CD14-positive monocyte (primary cell): ENCODE measurements at regions not wholly inside any gene's neighbourhood (a gene's known extent, or its start where the extent isn't known, plus 50 kb on each side); places are given as distances from the start of the nearest gene placed in this dataset.

ENCODE experiments used
- DNase-seq, 3 donors: peaks; one replicate each; pipeline ENCODE4 v3.0.0-alpha.2; 2011 to 2022
- H2AFZ ChIP-seq: 2 replicates; pipeline ENCODE4 v1.6.0; 2012; ENCODE audit warnings: mild to moderate bottlenecking, low read depth, low read length, inconsistent platforms; ENCODE audit not compliant: insufficient read depth, poor library complexity, severe bottlenecking
- H3K27ac ChIP-seq, 2 donors: 1 replicate in 1 of 2; 2 replicates in 1 of 2; pipeline ENCODE4 v1.5.1; 2012 to 2013; ENCODE audit warnings: low read length in 2 of 2, control low read depth in 1 of 2, inconsistent platforms in 1 of 2, low read depth in 1 of 2, mild to moderate bottlenecking in 1 of 2
- H3K27me3 ChIP-seq, 2 donors: one replicate each; pipeline versions ENCODE4 v1.6.0 to v1.6.1; 2011 to 2013; ENCODE audit warnings: low read length in 2 of 2; ENCODE audit not compliant: control insufficient read depth in 2 of 2, insufficient read depth in 2 of 2
- H3K36me3 ChIP-seq, 2 donors: replicated peaks in 1 of 2; 1 replicate in 1 of 2; 2 replicates in 1 of 2; pipeline versions ENCODE4 v1.5.1 to v1.6.1; 2012 to 2013; ENCODE audit warnings: low read length in 2 of 2, control low read depth in 1 of 2, inconsistent platforms in 1 of 2, mild to moderate bottlenecking in 1 of 2; ENCODE audit not compliant: insufficient read depth in 2 of 2, control insufficient read depth in 1 of 2
- H3K4me1 ChIP-seq, 2 donors: 1 replicate in 1 of 2; 2 replicates in 1 of 2; pipeline versions ENCODE4 v1.5.1 to v1.6.1; 2012 to 2013; ENCODE audit warnings: low read length in 2 of 2, control low read depth in 1 of 2, inconsistent platforms in 1 of 2, mild to moderate bottlenecking in 1 of 2, moderate library complexity in 1 of 2; ENCODE audit not compliant: insufficient read depth in 2 of 2, control insufficient read depth in 1 of 2
- H3K4me2 ChIP-seq: replicated peaks from 2 replicates; pipeline ENCODE3; 2012; ENCODE audit warnings: low read length, moderate library complexity, mild to moderate bottlenecking; ENCODE audit not compliant: poor library complexity, severe bottlenecking; ENCODE audit errors: extremely low read depth
- H3K4me3 ChIP-seq, 3 experiments: fragments of 200-600 bp in 1 of 3; sonication (generic) in 1 of 3; replicated peaks in 1 of 3; 1 replicate in 2 of 3; 2 replicates in 1 of 3; pipeline ENCODE4 v1.5.1; 2011 to 2013; ENCODE audit warnings: low read length in 3 of 3, mild to moderate bottlenecking in 3 of 3, control low read depth in 2 of 3, low read depth in 2 of 3, inconsistent platforms in 1 of 3, moderate library complexity in 1 of 3
- H3K79me2 ChIP-seq: 2 replicates; pipeline ENCODE4 v1.6.0; 2012; ENCODE audit warnings: mild to moderate bottlenecking, control low read depth, inconsistent platforms, low read length, moderate library complexity; ENCODE audit not compliant: insufficient read depth
- H3K9ac ChIP-seq: 2 replicates; pipeline ENCODE4 v1.6.0; 2017; ENCODE audit warnings: low read length, mild to moderate bottlenecking; ENCODE audit not compliant: insufficient read depth, poor library complexity, severe bottlenecking
- H3K9me3 ChIP-seq, 2 donors: replicated peaks in 1 of 2; 1 replicate in 1 of 2; 2 replicates in 1 of 2; pipeline versions ENCODE4 v1.5.1 to v1.6.1; 2012 to 2013; ENCODE audit warnings: low read length in 2 of 2, control low read depth in 1 of 2; ENCODE audit not compliant: control insufficient read depth in 1 of 2, insufficient read depth in 1 of 2
- H4K20me1 ChIP-seq: 2 replicates; pipeline ENCODE4 v1.6.0; 2012; ENCODE audit warnings: mild to moderate bottlenecking, low read length, control low read depth, moderate library complexity; ENCODE audit not compliant: insufficient read depth
- H3K27ac Mint-ChIP-seq, 7 donors: one replicate each; pipeline ENCODE4 v1.8.0; 2020; ENCODE audit warnings: mild to moderate bottlenecking in 7 of 7, mixed read lengths in 7 of 7, moderate library complexity in 6 of 7, inconsistent platforms in 2 of 7
- H3K27me3 Mint-ChIP-seq, 3 donors: one replicate each; pipeline ENCODE4 v1.8.0; 2021 to 2022; ENCODE audit warnings: low read depth in 3 of 3, mild to moderate bottlenecking in 3 of 3, mixed read lengths in 3 of 3, moderate library complexity in 3 of 3, inconsistent platforms in 1 of 3
- H3K36me3 Mint-ChIP-seq, 2 donors: one replicate each; pipeline ENCODE4 v1.8.0; 2020; ENCODE audit warnings: mixed read lengths in 2 of 2, inconsistent platforms in 1 of 2, mild to moderate bottlenecking in 1 of 2
- H3K4me1 Mint-ChIP-seq: one replicate; pipeline ENCODE4 v1.8.0; 2020; ENCODE audit warnings: mild to moderate bottlenecking, mixed read lengths
- H3K4me3 Mint-ChIP-seq, 2 donors: one replicate each; pipeline ENCODE4 v1.8.0; 2020; ENCODE audit warnings: mild to moderate bottlenecking in 2 of 2, mixed read lengths in 2 of 2, moderate library complexity in 1 of 2
- H3K9me3 Mint-ChIP-seq, 7 donors: one replicate each; pipeline ENCODE4 v1.8.0; 2020 to 2022; ENCODE audit warnings: mixed read lengths in 7 of 7, mild to moderate bottlenecking in 6 of 7, moderate library complexity in 6 of 7, inconsistent platforms in 2 of 7
- CTCF ChIP-seq: fragments of 200-600 bp; IDR thresholded peaks from one replicate; pipeline ENCODE4 v1.8.0; 2022; ENCODE audit warnings: antibody characterized with exemption, mild to moderate bottlenecking
- WGBS: methylation state at CpG from one replicate; pipeline ENCODE4 v1.1.5; 2013; ENCODE audit warnings: missing lambda C conversion rate; ENCODE audit not compliant: insufficient coverage; 5-methylcytosine and 5-hydroxymethylcytosine counted together
- intact Hi-C, 2 donors: fragments of 100-400 bp; cut with micrococcal nuclease; formaldehyde crosslinking; loops; one replicate each; pipeline versions ENCODE4 v1.15.0 to v1.15.1; 2023

GRCh38 chr1:83102630-83103071 lies 896.3 kb downstream of the TTLL7 start:
- Histone ChIP-seq H3K79me2 (no peaks in the 10 kb centered on the region), H4K20me1 (no peaks in the 10 kb centered on the region), H3K27me3 (no peaks in the 10 kb centered on the region), H3K9ac (no peak overlapping the region), H3K4me2 (no peak overlapping the region), H3K27ac (no peak overlapping the region), H3K4me3 (no peak overlapping the region), H3K36me3 (no peaks in the 10 kb centered on the region), H3K4me1 (no peaks in the 10 kb centered on the region), H2AFZ (no peak overlapping the region), H3K9me3 (peaks cover 0 to 4% of the 10 kb centered on the region in 2 donors)
- no peak for DNase-seq
- no CpG with 5 or more reads among the region's 2 CpGs for WGBS
- no peaks in the 10 kb centered on the region for H3K4me1 Mint-ChIP-seq
- no peaks in the 10 kb centered on the region for H3K36me3 Mint-ChIP-seq
- H3K9me3 Mint-ChIP-seq: peaks cover 0 to 7% (median 4%) of the 10 kb centered on the region in 7 donors
- TF ChIP-seq CTCF: no peak
- intact Hi-C loops: no loop called here
- no peaks in the 10 kb centered on the region for H3K27me3 Mint-ChIP-seq
- H3K27ac Mint-ChIP-seq: no peak overlapping the region
- H3K4me3 Mint-ChIP-seq: no peak overlapping the region

GRCh38 chr1:83101406-83101805 lies 897.5 kb downstream of the TTLL7 start:
- intact Hi-C loops: no loop called here
- Histone ChIP-seq H3K4me3 (no peak overlapping the region), H3K4me1 (no peaks in the 10 kb centered on the region), H3K36me3 (no peaks in the 10 kb centered on the region), H3K27ac (no peak overlapping the region), H3K27me3 (no peaks in the 10 kb centered on the region), H3K9ac (no peak overlapping the region), H3K9me3 (peaks cover 0 to under 1% of the 10 kb centered on the region in 2 donors), H2AFZ (no peak overlapping the region), H4K20me1 (no peaks in the 10 kb centered on the region), H3K79me2 (no peaks in the 10 kb centered on the region), H3K4me2 (no peak overlapping the region)
- no peaks in the 10 kb centered on the region for H3K36me3 Mint-ChIP-seq
- peaks cover 0 to 6% (median 2%) of the 10 kb centered on the region in 7 donors for H3K9me3 Mint-ChIP-seq
- H3K4me1 Mint-ChIP-seq: no peaks in the 10 kb centered on the region
- no peak overlapping the region for H3K27ac Mint-ChIP-seq
- DNase-seq: no peak
- no peak for TF ChIP-seq CTCF
- H3K27me3 Mint-ChIP-seq: no peaks in the 10 kb centered on the region
- WGBS: 83% methylated on average over 3 of the region's 4 CpGs
- H3K4me3 Mint-ChIP-seq: no peak overlapping the region
